Limb (tissue), 2 donors: ENCODE measurements at regions not wholly inside any gene's neighbourhood (a gene's known extent, or its start where the extent isn't known, plus 50 kb on each side); places are given as distances from the start of the nearest gene placed in this dataset.

Experiments
- DNase-seq, 2 donors: peaks; one replicate each; pipeline ENCODE4 v3.0.0-alpha.2; 2016; ENCODE audit errors: extremely low spot score in 2 of 2

- DNase-seq: no peak
These were observed 76.4 kb downstream of the CXXC4 start for GRCh38 chr4:104418286-104418685.

GRCh38 chr4:104417357-104417882, 77.3 kb downstream of the CXXC4 start:
- DNase-seq: no peak

- no peak for DNase-seq
These were observed 77.9 kb downstream of the CXXC4 start for GRCh38 chr4:104416725-104417356.

- DNase-seq: no peak
These were observed 81.2 kb downstream of the CXXC4 start for GRCh38 chr4:104413487-104413886.

GRCh38 chr4:104412344-104412743, 82.3 kb downstream of the CXXC4 start:
- DNase-seq: no peak

- DNase-seq: no peak
These were observed 83.2 kb downstream of the CXXC4 start for GRCh38 chr4:104411502-104411901.

GRCh38 chr4:104408878-104409277, 85.8 kb downstream of the CXXC4 start:
- DNase-seq: peak in 1 of 2 donors; percentile 18

- DNase-seq: no peak
These were observed 90.3 kb downstream of the CXXC4 start for GRCh38 chr4:104404361-104404760.

GRCh38 chr4:104395168-104395614, 99.5 kb downstream of the CXXC4 start:
- peak in 1 of 2 donors; percentile 8 for DNase-seq

GRCh38 chr4:104394406-104395167, 100.1 kb downstream of the CXXC4 start:
- no peak for DNase-seq

GRCh38 chr4:104393655-104394324, 100.9 kb downstream of the CXXC4 start:
- DNase-seq: no peak

- no peak for DNase-seq
These were observed 109.0 kb downstream of the CXXC4 start for GRCh38 chr4:104385713-104386112.

GRCh38 chr4:104382961-104383360, 111.7 kb downstream of the CXXC4 start:
- DNase-seq: no peak

- DNase-seq: no peak
These were observed 113.0 kb downstream of the CXXC4 start for GRCh38 chr4:104381729-104382128.

- DNase-seq: no peak
These were observed 129.1 kb downstream of the CXXC4 start for GRCh38 chr4:104365618-104366017.

- no peak for DNase-seq
These were observed 141.2 kb downstream of the CXXC4 start for GRCh38 chr4:104353481-104353880.

GRCh38 chr4:104352211-104352610, 142.5 kb downstream of the CXXC4 start:
- DNase-seq: no peak

GRCh38 chr4:104351706-104352105, 143.0 kb downstream of the CXXC4 start:
- no peak for DNase-seq

GRCh38 chr4:104345598-104346242, 149.0 kb downstream of the CXXC4 start:
- DNase-seq: no peak

GRCh38 chr4:104344342-104344980, 150.2 kb downstream of the CXXC4 start:
- DNase-seq: no peak

- no peak for DNase-seq
These were observed 160.3 kb downstream of the CXXC4 start for GRCh38 chr4:104334410-104334809.
